CD4-positive, alpha-beta T cell treated with Interleukin-2 at 100 ng/mL for 4 hours (primary cell): ENCODE measurements at regions not wholly inside any gene's neighbourhood (a gene's known extent, or its start where the extent isn't known, plus 50 kb on each side); places are given as distances from the start of the nearest gene placed in this dataset.
"Not testable (repeated sequence)": the region's sequence is repeated elsewhere in the genome, so short reads cannot be mapped to it uniquely, and the experiment has no call there.

Experiments used
- DNase-seq: peaks from one replicate; pipeline ENCODE4 v3.0.0-alpha.2; 2020; ENCODE audit warnings: low spot score

- no peak for DNase-seq
Measured at GRCh38 chr4:19514276-19515070, 737.2 kb upstream of the SLIT2 start.

DNA sequence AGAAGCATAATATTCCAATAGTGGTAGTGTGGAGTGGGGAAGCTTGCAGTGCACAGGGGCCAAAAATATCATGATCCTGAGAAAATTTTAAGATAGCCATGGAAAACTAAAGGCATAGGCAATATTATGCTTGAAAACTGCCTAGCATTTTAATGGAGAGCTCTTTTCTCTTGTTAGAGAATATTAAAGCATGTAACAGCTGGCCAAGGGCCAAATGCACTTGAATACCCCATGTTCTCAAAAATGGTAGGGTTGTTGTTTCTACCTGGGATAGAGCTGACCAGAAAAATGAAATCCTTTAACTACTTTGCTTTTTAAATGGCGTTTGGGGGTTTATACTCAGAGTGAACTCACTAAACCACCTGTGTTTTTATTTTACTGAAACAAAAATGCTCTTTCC, 739.6 kb upstream of the SLIT2 start:
- DNase-seq, result no peak

GRCh38 chr4:19510993-19511392, 740.7 kb upstream of the SLIT2 start:
- DNase-seq, result no peak

DNA sequence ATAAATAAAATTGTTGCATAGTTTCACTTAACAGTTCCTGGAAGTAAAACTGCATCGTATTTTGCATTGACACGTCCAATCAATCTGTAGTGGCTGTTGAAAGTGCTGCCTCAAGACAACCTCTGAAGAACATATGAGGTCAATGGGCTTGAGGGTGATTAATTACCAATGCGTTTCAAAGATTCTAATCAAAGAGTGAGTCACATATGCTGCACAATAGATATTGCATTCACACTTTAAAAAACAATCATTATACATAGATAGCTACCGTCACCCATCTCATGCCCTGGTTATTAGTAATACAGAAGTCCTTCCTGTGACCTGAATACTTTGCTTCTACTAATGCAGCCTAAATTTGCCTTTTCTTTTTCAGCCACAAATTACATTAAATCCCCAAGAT, 743.3 kb upstream of the SLIT2 start:
- DNase-seq, result no peak

GRCh38 chr4:19497705-19498104, 754.0 kb upstream of the SLIT2 start:
- DNase-seq, result no peak

DNA sequence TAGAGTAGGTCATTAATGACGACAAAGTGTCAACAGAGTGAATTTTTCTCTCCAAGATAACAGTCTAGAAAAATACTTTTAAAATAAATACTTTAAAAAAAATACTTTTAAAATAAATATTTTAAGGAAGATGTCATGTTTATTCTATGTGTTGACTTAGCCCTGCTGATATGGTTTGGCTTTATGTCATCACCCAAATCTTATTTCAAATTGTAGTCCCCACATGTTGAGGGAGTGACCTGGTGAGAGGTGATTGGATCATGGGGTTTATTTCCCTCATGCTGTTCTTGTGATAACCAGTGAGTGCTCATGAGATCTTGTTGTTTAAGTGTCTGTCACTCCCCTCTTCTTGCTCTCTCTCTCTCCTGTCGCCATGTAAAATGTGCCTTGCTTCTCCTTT, 754.9 kb upstream of the SLIT2 start:
- DNase-seq, result no peak

- no peak for DNase-seq
Measured at GRCh38 chr4:19494961-19495360, 756.7 kb upstream of the SLIT2 start.

DNA sequence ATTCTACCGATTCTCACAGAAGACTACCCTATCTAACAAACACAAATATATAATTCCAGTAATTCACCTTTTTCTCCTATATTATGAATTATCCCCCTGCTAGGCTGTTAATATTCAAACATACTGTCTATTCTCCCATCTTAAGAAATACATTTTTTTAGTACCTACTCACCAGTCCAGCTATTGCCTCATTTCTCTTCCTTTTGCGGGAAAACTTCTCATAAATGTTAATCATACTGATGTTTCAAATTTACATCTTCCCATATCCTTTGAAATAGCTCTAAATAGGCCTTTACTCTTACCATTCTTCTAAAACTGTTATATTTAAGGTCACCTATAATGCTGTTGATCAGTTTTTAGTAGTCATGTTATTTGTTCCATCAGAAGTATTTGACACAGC, 759.1 kb upstream of the SLIT2 start:
- no peak for DNase-seq

DNA sequence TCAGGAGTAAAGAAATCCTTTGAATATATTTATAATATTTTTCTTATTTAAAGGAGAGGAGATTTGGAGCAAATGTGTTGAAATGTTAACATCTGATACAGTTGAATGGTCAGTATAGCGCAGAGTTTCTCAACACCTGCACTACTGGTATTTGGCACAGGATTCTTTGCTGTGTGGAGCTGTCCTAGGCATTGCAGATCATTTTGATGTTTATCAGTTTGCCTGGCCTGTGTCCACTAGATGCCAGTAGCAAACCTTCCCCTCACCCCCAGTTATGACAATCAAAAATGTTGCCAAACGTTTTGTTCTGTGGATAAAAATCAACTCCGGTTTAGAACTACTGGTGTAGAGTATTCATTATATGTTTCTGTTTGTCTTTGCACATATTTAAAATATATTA, 765.3 kb upstream of the SLIT2 start:
- DNase-seq, result no peak

DNA sequence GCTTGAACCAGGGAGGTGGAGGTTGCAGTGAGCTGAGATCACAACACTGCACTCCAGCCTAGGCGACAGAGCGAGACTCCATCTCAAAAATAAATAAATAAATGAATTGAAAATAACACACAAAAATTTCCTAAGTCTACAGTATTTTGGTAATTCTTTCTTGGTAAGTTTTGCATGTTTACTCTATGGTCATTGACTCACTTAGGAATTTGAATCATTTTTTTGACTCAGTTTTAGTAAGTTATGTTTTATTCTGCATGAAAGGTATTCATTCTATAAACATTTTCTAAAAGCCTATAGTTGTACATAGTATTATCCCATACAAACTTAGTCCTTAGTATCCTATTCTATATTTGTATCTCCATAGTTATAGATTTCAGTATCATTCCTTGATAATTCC, 772.9 kb upstream of the SLIT2 start:
- no peak for DNase-seq

DNA sequence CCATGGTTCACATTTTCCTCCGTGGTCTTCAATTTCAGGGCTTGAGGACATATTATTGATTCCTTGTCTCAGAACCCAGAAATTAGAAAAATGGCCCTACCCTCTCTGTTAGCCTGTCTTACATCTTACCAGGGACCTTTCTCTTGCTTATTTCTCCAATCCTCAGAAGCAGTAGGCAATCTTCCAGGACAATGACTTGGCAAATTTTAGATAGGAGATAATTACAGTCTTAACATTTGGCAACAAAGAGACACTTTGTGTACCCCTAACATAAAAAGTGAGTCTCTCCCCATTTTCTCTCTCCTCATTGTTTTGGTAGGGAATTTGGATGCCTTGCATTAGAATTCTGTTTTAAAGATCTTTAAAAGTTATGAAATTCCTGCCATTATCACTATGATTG, 778.1 kb upstream of the SLIT2 start:
- no peak for DNase-seq

- DNase-seq, result no peak
Measured at GRCh38 chr4:19472666-19473065, 779.0 kb upstream of the SLIT2 start.

- DNase-seq, result not testable (repeated sequence)
Measured at GRCh38 chr4:19470001-19470400, 781.7 kb upstream of the SLIT2 start.

GRCh38 chr4:19462117-19462516, 789.6 kb upstream of the SLIT2 start:
- no peak for DNase-seq

- no peak for DNase-seq
Measured at GRCh38 chr4:19455850-19456602, 795.7 kb upstream of the SLIT2 start.

GRCh38 chr4:19455196-19455595, 796.5 kb upstream of the SLIT2 start:
- DNase-seq, result no peak

DNA sequence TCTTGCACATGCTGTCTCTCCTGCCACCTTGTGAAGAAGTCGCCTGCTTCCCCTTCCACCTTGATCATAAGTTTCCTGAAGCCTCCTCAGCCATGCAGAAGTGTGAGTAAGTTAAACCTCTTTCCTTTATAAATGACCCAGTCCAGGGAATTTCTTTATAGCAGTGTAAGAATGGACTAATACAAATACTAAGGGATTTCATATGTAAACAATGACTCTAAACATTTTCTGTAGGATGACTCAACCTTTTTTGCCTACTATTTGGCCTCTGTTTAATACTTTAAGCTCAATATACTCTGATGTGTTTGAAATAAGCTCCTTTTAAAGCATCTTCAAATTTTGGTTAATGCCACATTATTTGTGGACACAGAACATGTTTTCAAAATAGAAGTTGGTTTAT, 813.5 kb upstream of the SLIT2 start:
- no peak for DNase-seq

DNA sequence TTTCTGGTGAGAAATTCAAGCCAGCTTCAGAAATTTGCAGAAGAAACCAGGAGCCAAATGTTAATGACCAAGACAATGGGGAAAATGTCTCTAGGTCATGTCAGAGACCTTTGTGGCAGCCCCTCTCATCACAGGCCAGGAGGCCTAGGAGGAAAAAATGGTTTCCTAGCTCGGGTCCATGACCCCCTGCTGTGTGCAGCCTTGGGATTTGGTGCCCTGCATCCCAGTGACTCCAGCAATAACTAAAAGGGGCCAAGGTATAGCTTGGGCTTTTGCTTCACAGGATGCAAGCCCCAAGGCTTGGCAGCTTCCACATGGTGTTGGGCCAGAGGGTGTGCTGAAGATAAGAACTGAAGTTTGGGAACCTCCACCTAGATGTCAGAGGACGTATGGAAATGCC, 814.7 kb upstream of the SLIT2 start:
- no peak for DNase-seq

- no peak for DNase-seq
Measured at GRCh38 chr4:19429684-19430083, 822.0 kb upstream of the SLIT2 start.

GRCh38 chr4:19425146-19425545, 826.6 kb upstream of the SLIT2 start:
- DNase-seq, result no peak

- DNase-seq, result no peak
Measured at GRCh38 chr4:19417256-19417655, 834.4 kb upstream of the SLIT2 start.

DNA sequence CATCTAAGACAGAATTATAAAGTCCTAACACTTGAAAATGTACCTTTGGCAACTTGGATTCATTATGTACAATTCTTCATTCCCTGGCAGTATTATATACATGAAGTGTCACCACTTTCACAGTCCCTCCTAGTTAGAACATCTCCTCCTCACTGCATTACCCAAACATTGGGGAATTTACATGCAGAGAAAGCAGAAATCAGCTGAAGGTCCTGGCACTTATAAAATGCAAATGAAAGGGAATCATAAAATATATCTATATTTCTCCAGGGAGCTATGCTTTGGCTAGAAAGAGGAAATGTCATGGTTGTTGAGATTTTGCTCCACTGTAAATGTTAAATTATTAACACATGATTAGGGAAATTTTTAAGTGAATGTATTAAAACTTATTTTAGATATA, 835.6 kb upstream of the SLIT2 start:
- no peak for DNase-seq

DNA sequence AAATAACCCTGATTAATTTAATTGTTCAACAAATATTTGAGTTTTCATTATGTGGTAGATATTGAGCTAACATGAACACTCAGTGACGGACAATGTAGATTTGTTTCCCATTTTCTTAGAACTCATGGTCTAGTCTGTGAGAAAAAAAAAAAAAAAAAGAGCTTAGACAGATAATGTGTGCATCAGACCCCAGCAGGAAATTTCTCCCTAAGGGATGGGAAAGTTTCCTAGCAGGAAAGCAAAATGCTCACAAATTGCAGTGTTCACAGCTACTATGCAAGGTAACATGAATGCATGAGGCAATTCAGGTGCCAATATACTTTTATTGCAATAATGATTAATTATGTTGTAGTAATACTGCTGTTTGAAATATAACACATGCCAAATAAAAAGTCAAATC, 843.2 kb upstream of the SLIT2 start:
- no peak for DNase-seq

DNA sequence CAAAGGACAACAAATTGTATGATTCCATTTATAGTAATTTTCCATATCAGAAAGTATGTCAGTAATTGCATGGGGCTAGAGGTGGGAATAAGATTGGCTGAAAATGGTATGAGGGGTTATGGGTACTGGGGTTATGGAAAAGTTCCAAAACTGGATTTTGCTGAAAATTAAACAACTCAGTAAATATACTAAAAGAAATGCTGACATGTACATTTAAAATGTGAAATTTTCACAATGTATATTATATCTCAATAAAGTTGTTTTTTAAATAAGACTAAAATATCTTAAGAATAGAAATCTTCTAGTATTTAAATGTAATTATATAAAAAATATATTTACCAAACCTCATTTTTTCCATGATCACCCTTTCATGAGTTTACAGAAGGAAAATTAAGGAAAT, 844.9 kb upstream of the SLIT2 start:
- DNase-seq, result no peak
